Smooth muscle cell (in vitro differentiated cells): ENCODE measurements at regions not wholly inside any gene's neighbourhood (a gene's known extent, or its start where the extent isn't known, plus 50 kb on each side); places are given as distances from the start of the nearest gene placed in this dataset.

Source experiments
- DNase-seq: peaks from one replicate; lab custom pipeline; 2025; ENCODE audit not compliant: unreplicated experiment; lab: John Stamatoyannopoulos, UW
- H2AFZ ChIP-seq: fragments of 200-600 bp; sonication (generic); 2 replicates; pipeline ENCODE4 v1.6.0; 2016; ENCODE audit warnings: antibody characterized with exemption, low read depth, mild to moderate bottlenecking
- H3F3A ChIP-seq: fragments of 200-600 bp; sonication (generic); 2 replicates; pipeline ENCODE4 v1.6.0; 2017; ENCODE audit warnings: antibody characterized with exemption, low read depth
- H3K27ac ChIP-seq: fragments of 200-600 bp; sonication (generic); 2 replicates; pipeline ENCODE4 v1.5.1; 2016; ENCODE audit warnings: low read depth, mild to moderate bottlenecking
- H3K27me3 ChIP-seq: fragments of 200-600 bp; sonication (generic); 2 replicates; pipeline ENCODE4 v1.6.1; 2016; ENCODE audit warnings: low read depth, mild to moderate bottlenecking
- H3K36me3 ChIP-seq: fragments of 200-600 bp; sonication (generic); 2 replicates; pipeline ENCODE4 v1.5.1; 2016; ENCODE audit warnings: low read depth
- H3K4me1 ChIP-seq: fragments of 200-600 bp; sonication (generic); 2 replicates; pipeline ENCODE4 v1.5.1; 2016; ENCODE audit warnings: low read depth
- H3K4me2 ChIP-seq: fragments of 200-600 bp; sonication (generic); 2 replicates; pipeline ENCODE4 v1.6.0; 2016; ENCODE audit warnings: mild to moderate bottlenecking
- H3K4me3 ChIP-seq: fragments of 200-600 bp; sonication (generic); 2 replicates; pipeline ENCODE4 v1.5.1; 2016; ENCODE audit warnings: mild to moderate bottlenecking
- H3K79me2 ChIP-seq: fragments of 200-600 bp; sonication (generic); 2 replicates; pipeline ENCODE4 v1.6.0; 2016; ENCODE audit warnings: low read depth, mild to moderate bottlenecking
- H3K9ac ChIP-seq: fragments of 200-600 bp; sonication (generic); 2 replicates; pipeline ENCODE4 v1.6.0; 2016; ENCODE audit warnings: low read depth
- H3K9me3 ChIP-seq: fragments of 200-600 bp; sonication (generic); replicated peaks from 2 replicates; pipeline ENCODE4 v1.5.1; 2016; ENCODE audit warnings: low read depth
- H4K20me1 ChIP-seq: fragments of 200-600 bp; sonication (generic); 2 replicates; pipeline ENCODE4 v1.6.0; 2016; ENCODE audit warnings: low read depth
- CTCF ChIP-seq: fragments of 200-600 bp; sonication (generic); IDR thresholded peaks from 2 replicates; pipeline ENCODE4 v1.5.1; 2017; ENCODE audit warnings: borderline replicate concordance, mild to moderate bottlenecking, antibody characterized with exemption; ENCODE audit not compliant: insufficient read depth, poor library complexity, severe bottlenecking
- WGBS: methylation state at CpG from one replicate; pipeline ENCODE4 v1.1.7; 2016; ENCODE audit warnings: low lambda C conversion rate; 5-methylcytosine and 5-hydroxymethylcytosine counted together

GRCh38 chr4:81758574-81759264 is 287.0 kb upstream of the RASGEF1B start:
- H3K79me2 ChIP-seq = no peaks in the 10 kb centered on the region
- H3F3A ChIP-seq = no peaks in the 10 kb centered on the region
- WGBS = 94% methylated on average over 1 of the region's 1 CpG
- TF ChIP-seq CTCF = no peak
- no peak overlapping the region for H3K4me3 ChIP-seq
- DNase-seq = no peak
- no peak overlapping the region for H3K9ac ChIP-seq
- no peaks in the 10 kb centered on the region for H4K20me1 ChIP-seq
- H3K27ac ChIP-seq = no peak overlapping the region
- H3K4me1 ChIP-seq = no peaks in the 10 kb centered on the region
- H3K27me3 ChIP-seq = no peaks in the 10 kb centered on the region
- H2AFZ ChIP-seq = no peak overlapping the region
- H3K9me3 ChIP-seq = no peaks in the 10 kb centered on the region
- no peaks in the 10 kb centered on the region for H3K36me3 ChIP-seq
- H3K4me2 ChIP-seq = no peak overlapping the region

- no peak overlapping the region for H3K27ac ChIP-seq
- 93% methylated on average over 2 of the region's 2 CpGs for WGBS
- no peak for TF ChIP-seq CTCF
Measured at GRCh38 chr4:81757691-81758090, 286.0 kb upstream of the RASGEF1B start.

GRCh38 chr4:81756973-81757372 is 285.3 kb upstream of the RASGEF1B start:
- Histone ChIP-seq H3K27me3 (no peaks in the 10 kb centered on the region), H3K9ac (no peak overlapping the region), H4K20me1 (no peaks in the 10 kb centered on the region), H3K36me3 (no peaks in the 10 kb centered on the region), H3K4me3 (no peak overlapping the region), H3K4me1 (no peaks in the 10 kb centered on the region), H3K27ac (no peak overlapping the region), H3F3A (no peaks in the 10 kb centered on the region), H3K79me2 (no peaks in the 10 kb centered on the region), H2AFZ (no peak overlapping the region), H3K4me2 (no peak overlapping the region), H3K9me3 (no peaks in the 10 kb centered on the region)
- no peak for DNase-seq
- WGBS = 88% methylated on average over 3 of the region's 3 CpGs
- no peak for TF ChIP-seq CTCF

More at GRCh38 chr4:81757691-81758090, 286.0 kb upstream of the RASGEF1B start:
- no peaks in the 10 kb centered on the region for H3K79me2 ChIP-seq
- DNase-seq = no peak
- no peaks in the 10 kb centered on the region for H3K4me1 ChIP-seq
- H3K9ac ChIP-seq = no peak overlapping the region
- no peaks in the 10 kb centered on the region for H3K36me3 ChIP-seq
- H2AFZ ChIP-seq = no peak overlapping the region
- H3F3A ChIP-seq = no peaks in the 10 kb centered on the region
- H3K27me3 ChIP-seq = no peaks in the 10 kb centered on the region
- H3K9me3 ChIP-seq = no peaks in the 10 kb centered on the region
- no peaks in the 10 kb centered on the region for H4K20me1 ChIP-seq
- H3K4me3 ChIP-seq = no peak overlapping the region
- H3K4me2 ChIP-seq = no peak overlapping the region

GRCh38 chr4:81756042-81756441 is 284.3 kb upstream of the RASGEF1B start:
- DNase-seq = no peak
- Histone ChIP-seq H3K4me3 (no peak overlapping the region), H3K27ac (no peak overlapping the region), H3K79me2 (no peaks in the 10 kb centered on the region), H3K36me3 (no peaks in the 10 kb centered on the region), H3K9me3 (no peaks in the 10 kb centered on the region), H3K4me2 (no peak overlapping the region), H2AFZ (no peak overlapping the region), H4K20me1 (no peaks in the 10 kb centered on the region), H3K27me3 (no peaks in the 10 kb centered on the region), H3K9ac (no peak overlapping the region), H3F3A (no peaks in the 10 kb centered on the region), H3K4me1 (no peaks in the 10 kb centered on the region)
- WGBS = 86% methylated on average over 2 of the region's 2 CpGs
- TF ChIP-seq CTCF = no peak
